ENCODE measurements at regions not wholly inside any gene's neighbourhood (a gene's known extent, or its start where the extent isn't known, plus 50 kb on each side); places are given as distances from the start of the nearest gene placed in this dataset.

DNA sequence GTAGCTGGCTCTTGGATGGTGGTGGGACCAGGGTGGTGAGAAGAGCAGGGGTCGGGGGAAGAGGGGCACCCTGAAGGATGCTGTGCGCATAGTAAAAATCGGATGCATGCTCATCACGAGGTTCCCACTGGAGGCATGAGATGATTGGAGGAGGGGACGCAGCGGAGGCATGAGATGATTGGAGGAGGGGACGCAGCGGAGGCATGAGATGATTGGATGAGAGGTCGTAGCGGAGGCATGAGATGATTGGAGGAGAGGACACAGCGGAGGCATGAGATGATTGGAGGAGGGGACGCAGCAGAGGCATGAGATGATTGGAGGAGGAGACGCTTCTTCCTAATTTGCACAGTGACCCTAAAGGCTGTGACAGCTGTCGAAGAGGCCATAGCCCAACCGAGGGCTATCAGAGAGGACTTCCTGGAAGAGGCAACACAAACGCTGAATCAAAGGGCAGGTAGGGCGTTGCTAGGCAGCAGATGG, 106.7 kb downstream of the ADRA2C start:
- TF ChIP-seq, protein P1, sequence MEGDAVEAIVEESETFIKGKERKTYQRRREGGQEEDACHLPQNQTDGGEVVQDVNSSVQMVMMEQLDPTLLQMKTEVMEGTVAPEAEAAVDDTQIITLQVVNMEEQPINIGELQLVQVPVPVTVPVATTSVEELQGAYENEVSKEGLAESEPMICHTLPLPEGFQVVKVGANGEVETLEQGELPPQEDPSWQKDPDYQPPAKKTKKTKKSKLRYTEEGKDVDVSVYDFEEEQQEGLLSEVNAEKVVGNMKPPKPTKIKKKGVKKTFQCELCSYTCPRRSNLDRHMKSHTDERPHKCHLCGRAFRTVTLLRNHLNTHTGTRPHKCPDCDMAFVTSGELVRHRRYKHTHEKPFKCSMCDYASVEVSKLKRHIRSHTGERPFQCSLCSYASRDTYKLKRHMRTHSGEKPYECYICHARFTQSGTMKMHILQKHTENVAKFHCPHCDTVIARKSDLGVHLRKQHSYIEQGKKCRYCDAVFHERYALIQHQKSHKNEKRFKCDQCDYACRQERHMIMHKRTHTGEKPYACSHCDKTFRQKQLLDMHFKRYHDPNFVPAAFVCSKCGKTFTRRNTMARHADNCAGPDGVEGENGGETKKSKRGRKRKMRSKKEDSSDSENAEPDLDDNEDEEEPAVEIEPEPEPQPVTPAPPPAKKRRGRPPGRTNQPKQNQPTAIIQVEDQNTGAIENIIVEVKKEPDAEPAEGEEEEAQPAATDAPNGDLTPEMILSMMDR (IDR thresholded peaks at IDR 0.05): no peak
- no peak for TF ChIP-seq POLR2A (IDR thresholded peaks at IDR 0.05)
